Progenitor cell of endocrine pancreas (in vitro differentiated cells): ENCODE measurements at regions not wholly inside any gene's neighbourhood (a gene's known extent, or its start where the extent isn't known, plus 50 kb on each side); places are given as distances from the start of the nearest gene placed in this dataset.

Source experiments
- DNase-seq: peaks from one replicate; pipeline ENCODE4 v3.0.0; 2021; ENCODE audit warnings: low spot score; ENCODE audit not compliant: unreplicated experiment
- H3K27ac Mint-ChIP-seq: 2 replicates; pipeline ENCODE4 v1.8.0; 2021; ENCODE audit warnings: mild to moderate bottlenecking, moderate library complexity, mixed read lengths
- H3K27me3 Mint-ChIP-seq: 2 replicates; pipeline ENCODE4 v1.8.0; 2021; ENCODE audit warnings: mixed read lengths
- H3K36me3 Mint-ChIP-seq: 2 replicates; pipeline ENCODE4 v1.8.0; 2022; ENCODE audit warnings: mixed read lengths; ENCODE audit not compliant: insufficient read depth
- H3K4me1 Mint-ChIP-seq: 2 replicates; pipeline ENCODE4 v1.8.0; 2021; ENCODE audit warnings: low read depth, mixed read lengths
- H3K4me3 Mint-ChIP-seq: 2 replicates; pipeline ENCODE4 v1.8.0; 2021; ENCODE audit warnings: low read depth, mild to moderate bottlenecking, moderate library complexity, mixed read lengths
- H3K9me3 Mint-ChIP-seq: 2 replicates; pipeline ENCODE4 v1.8.0; 2021; ENCODE audit warnings: low read depth, mixed read lengths
- TF ChIP-seq, protein P1 (sequence below): fragments of 200-600 bp; sonication (generic); IDR thresholded peaks from one replicate; pipeline ENCODE4 v1.5.0; 2021; ENCODE audit warnings: antibody characterized with exemption, mild to moderate bottlenecking; ENCODE audit not compliant: unreplicated experiment

DNA sequence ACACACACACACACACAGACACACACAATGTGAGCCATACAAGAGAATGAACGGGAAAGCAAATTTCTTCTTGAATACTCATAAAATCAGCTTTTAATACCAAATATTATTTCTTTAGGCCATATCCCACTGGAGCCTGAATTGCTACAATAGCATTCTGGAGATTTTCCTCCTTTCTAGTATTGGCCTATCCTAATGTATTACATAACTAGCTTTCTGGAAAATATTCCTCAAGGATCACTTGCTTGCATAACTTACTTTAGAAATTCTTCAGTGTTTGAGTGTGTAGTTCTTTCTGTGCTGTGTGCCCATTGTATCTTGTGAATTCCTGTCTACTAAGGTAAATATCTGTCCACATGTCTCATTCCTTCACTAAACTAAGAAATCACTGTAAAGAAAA is 351.0 kb upstream of the MCTP2 start:
- H3K36me3 Mint-ChIP-seq = no peaks in the 10 kb centered on the region
- H3K4me1 Mint-ChIP-seq = no peaks in the 10 kb centered on the region
- no peak overlapping the region for H3K4me3 Mint-ChIP-seq
- no peaks in the 10 kb centered on the region for H3K27me3 Mint-ChIP-seq
- TF ChIP-seq, protein P1, sequence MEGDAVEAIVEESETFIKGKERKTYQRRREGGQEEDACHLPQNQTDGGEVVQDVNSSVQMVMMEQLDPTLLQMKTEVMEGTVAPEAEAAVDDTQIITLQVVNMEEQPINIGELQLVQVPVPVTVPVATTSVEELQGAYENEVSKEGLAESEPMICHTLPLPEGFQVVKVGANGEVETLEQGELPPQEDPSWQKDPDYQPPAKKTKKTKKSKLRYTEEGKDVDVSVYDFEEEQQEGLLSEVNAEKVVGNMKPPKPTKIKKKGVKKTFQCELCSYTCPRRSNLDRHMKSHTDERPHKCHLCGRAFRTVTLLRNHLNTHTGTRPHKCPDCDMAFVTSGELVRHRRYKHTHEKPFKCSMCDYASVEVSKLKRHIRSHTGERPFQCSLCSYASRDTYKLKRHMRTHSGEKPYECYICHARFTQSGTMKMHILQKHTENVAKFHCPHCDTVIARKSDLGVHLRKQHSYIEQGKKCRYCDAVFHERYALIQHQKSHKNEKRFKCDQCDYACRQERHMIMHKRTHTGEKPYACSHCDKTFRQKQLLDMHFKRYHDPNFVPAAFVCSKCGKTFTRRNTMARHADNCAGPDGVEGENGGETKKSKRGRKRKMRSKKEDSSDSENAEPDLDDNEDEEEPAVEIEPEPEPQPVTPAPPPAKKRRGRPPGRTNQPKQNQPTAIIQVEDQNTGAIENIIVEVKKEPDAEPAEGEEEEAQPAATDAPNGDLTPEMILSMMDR = no peak
- H3K9me3 Mint-ChIP-seq = peaks cover 5% of the 10 kb centered on the region
- DNase-seq = no peak
- no peak overlapping the region for H3K27ac Mint-ChIP-seq

DNA sequence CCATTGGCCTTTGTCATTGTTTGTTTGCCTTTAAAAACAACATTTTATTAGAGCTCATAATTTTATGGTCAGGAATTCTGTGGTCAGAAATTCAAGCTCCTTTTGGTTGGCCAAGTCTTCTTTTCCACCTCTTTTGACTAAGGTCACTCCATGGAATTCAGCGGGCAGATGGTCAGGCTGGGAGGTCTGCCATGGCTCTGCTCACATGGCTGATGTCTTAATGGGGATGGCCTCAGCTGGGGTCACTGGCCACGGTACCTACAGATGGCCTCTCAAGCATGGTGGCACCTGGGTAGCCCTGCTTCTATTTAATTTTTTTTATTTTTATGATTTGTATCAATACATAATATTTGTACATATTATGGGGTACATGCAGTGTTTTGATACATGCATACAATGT is 360.8 kb upstream of the MCTP2 start:
- H3K4me3 Mint-ChIP-seq = no peak overlapping the region
- TF ChIP-seq, protein P1 = no peak
- no peak overlapping the region for H3K27ac Mint-ChIP-seq
- no peaks in the 10 kb centered on the region for H3K27me3 Mint-ChIP-seq
- H3K4me1 Mint-ChIP-seq = peaks cover 5% of the 10 kb centered on the region
- peaks cover 4% of the 10 kb centered on the region for H3K9me3 Mint-ChIP-seq
- no peaks in the 10 kb centered on the region for H3K36me3 Mint-ChIP-seq
- DNase-seq = no peak

DNA sequence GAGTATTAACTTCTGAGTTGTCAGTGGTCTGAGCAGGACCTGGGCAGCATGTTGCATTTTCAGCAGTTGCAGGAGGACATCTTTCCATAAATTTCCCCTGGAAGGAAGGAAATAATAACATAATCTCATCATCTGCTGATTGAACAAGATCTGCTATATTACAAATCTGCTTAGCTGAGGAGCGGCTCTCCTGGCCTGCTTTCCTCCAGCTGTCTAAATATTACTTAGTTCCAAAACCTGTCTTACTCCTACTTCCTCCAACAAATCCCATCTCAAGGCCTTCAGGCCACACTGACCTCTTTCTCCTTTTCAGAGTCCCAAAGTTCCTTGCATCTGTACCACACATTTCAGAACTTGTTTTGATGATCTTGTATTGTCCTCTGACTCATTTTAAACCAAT is 364.4 kb upstream of the MCTP2 start:
- Mint-ChIP-seq H3K9me3 (peaks cover 4% of the 10 kb centered on the region), H3K36me3 (no peaks in the 10 kb centered on the region)
- TF ChIP-seq, protein P1 = no peak

DNA sequence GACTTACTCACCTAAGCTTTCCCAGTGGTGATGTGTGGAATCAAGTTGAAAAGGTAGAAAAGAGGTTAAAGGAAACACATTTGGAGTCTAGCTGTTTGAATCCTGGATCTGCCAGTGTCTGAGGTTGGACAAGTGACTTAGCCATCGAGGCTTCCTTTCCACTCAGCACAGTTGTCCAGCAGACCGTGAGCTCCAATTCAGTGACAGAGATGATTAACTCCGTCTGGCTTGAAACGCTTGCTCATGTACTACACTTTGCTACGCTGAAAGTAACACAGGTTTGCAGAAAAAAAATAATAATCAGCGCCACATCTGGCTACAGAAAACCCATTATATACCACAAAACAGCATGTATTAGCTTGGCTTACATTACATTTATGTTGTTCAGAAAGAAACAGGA is 364.9 kb upstream of the MCTP2 start:
- TF ChIP-seq, protein P1 = no peak
- H3K36me3 Mint-ChIP-seq = no peaks in the 10 kb centered on the region

More for the DNA sequence above, 364.4 kb upstream of the MCTP2 start:
- peaks cover 5% of the 10 kb centered on the region for H3K4me1 Mint-ChIP-seq
- H3K27ac Mint-ChIP-seq = no peak overlapping the region
- no peak for DNase-seq
- H3K4me3 Mint-ChIP-seq = no peak overlapping the region
- peaks cover 6% of the 10 kb centered on the region for H3K27me3 Mint-ChIP-seq

DNA sequence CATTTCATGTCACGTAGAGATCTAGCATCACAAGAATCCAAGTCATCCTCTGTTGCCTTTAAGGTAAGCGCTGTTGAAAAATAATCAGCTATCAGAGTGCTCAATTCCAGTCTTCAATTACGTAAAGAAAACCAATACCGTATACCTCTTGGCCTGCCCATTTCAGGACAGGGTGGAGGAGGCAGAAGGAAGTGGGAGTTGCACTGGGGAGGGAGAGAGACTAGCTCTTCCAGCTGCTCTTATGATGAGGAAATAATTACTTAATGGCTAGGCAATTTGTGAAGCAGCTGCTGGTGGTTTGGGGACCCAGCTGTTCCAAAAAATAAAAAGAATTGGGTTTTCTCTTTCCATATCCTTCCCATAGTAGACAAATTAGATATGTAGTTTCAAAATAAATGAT is 365.8 kb upstream of the MCTP2 start:
- Mint-ChIP-seq H3K36me3 (no peaks in the 10 kb centered on the region), H3K4me1 (peaks cover 5% of the 10 kb centered on the region), H3K27ac (no peak overlapping the region), H3K4me3 (no peak overlapping the region), H3K27me3 (peaks cover 10% of the 10 kb centered on the region), H3K9me3 (peaks cover 4% of the 10 kb centered on the region)
- no peak for DNase-seq
- TF ChIP-seq, protein P1 = no peak

More for the DNA sequence above, 364.9 kb upstream of the MCTP2 start:
- no peak overlapping the region for H3K4me3 Mint-ChIP-seq
- peaks cover 5% of the 10 kb centered on the region for H3K4me1 Mint-ChIP-seq
- peaks cover 4% of the 10 kb centered on the region for H3K9me3 Mint-ChIP-seq
- no peak for DNase-seq
- peaks cover 6% of the 10 kb centered on the region for H3K27me3 Mint-ChIP-seq
- no peak overlapping the region for H3K27ac Mint-ChIP-seq
